Vagina (tissue), 2 donors: ENCODE measurements at regions not wholly inside any gene's neighbourhood (a gene's known extent, or its start where the extent isn't known, plus 50 kb on each side); places are given as distances from the start of the nearest gene placed in this dataset.

Experiments
- DNase-seq, 2 donors: peaks; one replicate each; pipeline ENCODE4 v3.0.0-alpha.2; 2017; ENCODE audit errors: extremely low spot score in 2 of 2
- H3K27ac ChIP-seq: fragments of 200-600 bp; sonication (generic); one replicate; pipeline ENCODE4 v1.5.1; 2019
- H3K27me3 ChIP-seq: fragments of 200-600 bp; sonication (generic); one replicate; pipeline ENCODE4 v1.5.1; 2019
- H3K36me3 ChIP-seq, 2 donors: fragments of 200-600 bp; sonication (generic); one replicate each; pipeline ENCODE4 v1.5.1; 2017 to 2019
- H3K4me1 ChIP-seq: fragments of 200-600 bp; sonication (generic); one replicate; pipeline ENCODE4 v1.5.1; 2019
- H3K4me3 ChIP-seq, 2 donors: fragments of 200-600 bp; sonication (generic); 1 replicate in 1 of 2; 2 replicates in 1 of 2; pipeline ENCODE4 v1.5.1; 2016 to 2019
- H3K9me3 ChIP-seq: fragments of 200-600 bp; sonication (generic); one replicate; pipeline ENCODE4 v1.5.1; 2019
- CTCF ChIP-seq, 3 experiments: fragments of 450-650 bp in 2 of 3; fragments of 200-600 bp in 1 of 3; sonication (generic) in 1 of 3; IDR thresholded peaks; one replicate each; pipeline ENCODE4 v1.5.1; 2017 to 2019; ENCODE audit warnings: antibody characterized with exemption in 3 of 3, mild to moderate bottlenecking in 2 of 3, moderate library complexity in 2 of 3
- POLR2A ChIP-seq, 2 donors: fragments of 450-650 bp; IDR thresholded peaks; one replicate each; pipeline ENCODE4 v1.6.1; 2017; ENCODE audit warnings: antibody characterized with exemption in 2 of 2, mild to moderate bottlenecking in 2 of 2, moderate library complexity in 2 of 2
- POLR2AphosphoS5 ChIP-seq, 2 donors: sonication (generic); formaldehyde crosslinking; IDR thresholded peaks; one replicate each; pipeline ENCODE4 v1.9.0; 2017; ENCODE audit warnings: antibody characterized with exemption in 2 of 2, mild to moderate bottlenecking in 2 of 2, low read depth in 1 of 2; ENCODE audit not compliant: insufficient read depth in 1 of 2
- intact Hi-C: fragments of 100-400 bp; cut with DNase I; formaldehyde crosslinking; loops from one replicate; pipeline ENCODE4 v1.15.1; 2023

- Histone ChIP-seq H3K9me3 (no peaks in the 10 kb centered on the region), H3K4me3 (peak overlapping the region; percentile 60 to 83), H3K36me3 (no peaks in the 10 kb centered on the region), H3K4me1 (peaks cover 19% of the 10 kb centered on the region), H3K27ac (peak overlapping the region; percentile 76), H3K27me3 (no peaks in the 10 kb centered on the region)
- TF ChIP-seq POLR2A (IDR thresholded peaks at IDR 0.05) (no peak), POLR2AphosphoS5 (IDR thresholded peaks at IDR 0.05; ENCODE audit: insufficient read depth in 1 of 2, low read depth in 1 of 2) (peak; percentile 77 to 100)
- peak in 1 of 2 donors; percentile 99 for DNase-seq
- intact Hi-C loops: no loop called here
These were observed 57.4 kb upstream of the RPH3AL start for GRCh38 chr17:409848-410542.

GRCh38 chr17:409308-409847 is 56.8 kb upstream of the RPH3AL start:
- H3K27ac ChIP-seq: no peak overlapping the region
- peaks cover 19% of the 10 kb centered on the region for H3K4me1 ChIP-seq
- intact Hi-C loops: no loop called here
- H3K9me3 ChIP-seq: no peaks in the 10 kb centered on the region
- TF ChIP-seq CTCF (IDR thresholded peaks at IDR 0.05) (no peak), POLR2A (IDR thresholded peaks at IDR 0.05) (no peak), POLR2AphosphoS5 (IDR thresholded peaks at IDR 0.05; ENCODE audit: insufficient read depth in 1 of 2, low read depth in 1 of 2) (no peak)
- peak overlapping the region; percentile 31 to 83 for H3K4me3 ChIP-seq
- H3K27me3 ChIP-seq: no peaks in the 10 kb centered on the region
- no peak for DNase-seq
- H3K36me3 ChIP-seq: no peaks in the 10 kb centered on the region

- TF ChIP-seq CTCF (IDR thresholded peaks at IDR 0.05): no peak
- TF ChIP-seq POLR2A (IDR thresholded peaks at IDR 0.05): no peak
- TF ChIP-seq POLR2AphosphoS5 (IDR thresholded peaks at IDR 0.05; ENCODE audit: insufficient read depth in 1 of 2, low read depth in 1 of 2): no peak
- H3K4me1 ChIP-seq: no peaks in the 10 kb centered on the region
- no peaks in the 10 kb centered on the region for H3K27me3 ChIP-seq
- H3K27ac ChIP-seq: no peak overlapping the region
- DNase-seq: no peak
- H3K9me3 ChIP-seq: no peaks in the 10 kb centered on the region
- intact Hi-C loops: no loop called here
- H3K36me3 ChIP-seq: no peaks in the 10 kb centered on the region
- no peak overlapping the region for H3K4me3 ChIP-seq
These were observed 52.1 kb upstream of the RPH3AL start for GRCh38 chr17:404703-405102.
